ENCODE measurements at regions not wholly inside any gene's neighbourhood (a gene's known extent, or its start where the extent isn't known, plus 50 kb on each side); places are given as distances from the start of the nearest gene placed in this dataset.
"Not testable (repeated sequence)": the region's sequence is repeated elsewhere in the genome, so short reads cannot be mapped to it uniquely, and the experiment has no call there.

GRCh38 chr12:4157122-4157521 is 116.4 kb upstream of the CCND2 start:
- DNase-seq (ENCODE audit: low read depth, low spot score) = no peak
- Histone ChIP-seq H3K9me3 (ENCODE audit: control insufficient read depth, insufficient read depth, low read length) (peaks cover 2% of the 10 kb centered on the region; the same call in 1 of the 2 replicates), H3K4me1 (ENCODE audit: control insufficient read depth, insufficient read depth, low read length) (0 out of 2 replicates have a peak, but pooled peaks cover 2% of the 10 kb centered on the region), H3K27me3 (ENCODE audit: control insufficient read depth, insufficient read depth, low read length) (no peaks in the 10 kb centered on the region), H3K36me3 (ENCODE audit: control insufficient read depth, insufficient read depth, low read length) (no peaks in the 10 kb centered on the region), H3K4me3 (ENCODE audit: low read length) (no peak overlapping the region), H3K27ac (ENCODE audit: low read length) (no peak overlapping the region)
- WGBS (ENCODE audit: insufficient coverage, insufficient read length) = no CpG with 5 or more reads among the region's 3 CpGs

- Histone ChIP-seq H3K9me3 (ENCODE audit: control insufficient read depth, insufficient read depth, low read length) (no peaks in the 10 kb centered on the region), H3K36me3 (ENCODE audit: control insufficient read depth, insufficient read depth, low read length) (no peaks in the 10 kb centered on the region), H3K4me3 (ENCODE audit: low read length) (no peak overlapping the region), H3K4me1 (ENCODE audit: control insufficient read depth, insufficient read depth, low read length) (0 out of 2 replicates have a peak, but pooled peaks cover 2% of the 10 kb centered on the region), H3K27ac (ENCODE audit: low read length) (no peak overlapping the region), H3K27me3 (ENCODE audit: control insufficient read depth, insufficient read depth, low read length) (no peaks in the 10 kb centered on the region)
- no peak for DNase-seq (ENCODE audit: low read depth, low spot score)
- WGBS (ENCODE audit: insufficient coverage, insufficient read length) = no CpG with 5 or more reads among the region's 2 CpGs
Measured at GRCh38 chr12:4156317-4156716, 117.2 kb upstream of the CCND2 start.

GRCh38 chr12:4154672-4155225 is 118.8 kb upstream of the CCND2 start:
- Histone ChIP-seq H3K9me3 (ENCODE audit: control insufficient read depth, insufficient read depth, low read length) (no peaks in the 10 kb centered on the region), H3K4me1 (ENCODE audit: control insufficient read depth, insufficient read depth, low read length) (0 out of 2 replicates have a peak, but pooled peaks cover 2% of the 10 kb centered on the region), H3K36me3 (ENCODE audit: control insufficient read depth, insufficient read depth, low read length) (no peaks in the 10 kb centered on the region), H3K4me3 (ENCODE audit: low read length) (no peak overlapping the region), H3K27me3 (ENCODE audit: control insufficient read depth, insufficient read depth, low read length) (no peaks in the 10 kb centered on the region), H3K27ac (ENCODE audit: low read length) (no peak overlapping the region)
- WGBS (ENCODE audit: insufficient coverage, insufficient read length) = no CpG with 5 or more reads among the region's 7 CpGs
- DNase-seq (ENCODE audit: low read depth, low spot score) = no peak

- Histone ChIP-seq H3K9me3 (ENCODE audit: control insufficient read depth, insufficient read depth, low read length) (no peaks in the 10 kb centered on the region), H3K36me3 (ENCODE audit: control insufficient read depth, insufficient read depth, low read length) (no peaks in the 10 kb centered on the region), H3K4me1 (ENCODE audit: control insufficient read depth, insufficient read depth, low read length) (0 out of 2 replicates have a peak, but pooled peaks cover 2% of the 10 kb centered on the region), H3K27ac (ENCODE audit: low read length) (no peak overlapping the region), H3K27me3 (ENCODE audit: control insufficient read depth, insufficient read depth, low read length) (no peaks in the 10 kb centered on the region), H3K4me3 (ENCODE audit: low read length) (no peak overlapping the region)
- DNase-seq (ENCODE audit: low read depth, low spot score) = no peak
- no CpG with 5 or more reads among the region's 3 CpGs for WGBS (ENCODE audit: insufficient coverage, insufficient read length)
Measured at GRCh38 chr12:4153343-4153892, 120.1 kb upstream of the CCND2 start.

GRCh38 chr12:4152145-4152795 is 121.3 kb upstream of the CCND2 start:
- DNase-seq (ENCODE audit: low read depth, low spot score) = no peak
- WGBS (ENCODE audit: insufficient coverage, insufficient read length) = no CpG with 5 or more reads among the region's 7 CpGs
- H3K4me1 ChIP-seq (ENCODE audit: control insufficient read depth, insufficient read depth, low read length) = peaks cover 2% of the 10 kb centered on the region; the same call in 1 of the 2 replicates

GRCh38 chr12:4151362-4152121 is 122.0 kb upstream of the CCND2 start:
- H3K4me3 ChIP-seq (ENCODE audit: low read length) = no peak overlapping the region

More at GRCh38 chr12:4152145-4152795, 121.3 kb upstream of the CCND2 start:
- Histone ChIP-seq H3K36me3 (ENCODE audit: control insufficient read depth, insufficient read depth, low read length) (no peaks in the 10 kb centered on the region), H3K27me3 (ENCODE audit: control insufficient read depth, insufficient read depth, low read length) (no peaks in the 10 kb centered on the region), H3K27ac (ENCODE audit: low read length) (no peak overlapping the region), H3K9me3 (ENCODE audit: control insufficient read depth, insufficient read depth, low read length) (no peaks in the 10 kb centered on the region), H3K4me3 (ENCODE audit: low read length) (no peak overlapping the region)

GRCh38 chr12:4150355-4150754 is 123.2 kb upstream of the CCND2 start:
- H3K4me3 ChIP-seq (ENCODE audit: low read length); H3K4me1 ChIP-seq (ENCODE audit: control insufficient read depth, insufficient read depth, low read length): not testable (repeated sequence)

More at GRCh38 chr12:4151362-4152121, 122.0 kb upstream of the CCND2 start:
- Histone ChIP-seq H3K27ac (ENCODE audit: low read length) (no peak overlapping the region), H3K27me3 (ENCODE audit: control insufficient read depth, insufficient read depth, low read length) (no peaks in the 10 kb centered on the region), H3K9me3 (ENCODE audit: control insufficient read depth, insufficient read depth, low read length) (no peaks in the 10 kb centered on the region), H3K36me3 (ENCODE audit: control insufficient read depth, insufficient read depth, low read length) (no peaks in the 10 kb centered on the region), H3K4me1 (ENCODE audit: control insufficient read depth, insufficient read depth, low read length) (peaks cover 5% of the 10 kb centered on the region)
- no peak for DNase-seq (ENCODE audit: low read depth, low spot score)
- no CpG with 5 or more reads among the region's 4 CpGs for WGBS (ENCODE audit: insufficient coverage, insufficient read length)

GRCh38 chr12:4148418-4149056 is 125.0 kb upstream of the CCND2 start:
- no peaks in the 10 kb centered on the region; the same call in 1 of the 2 replicates for H3K9me3 ChIP-seq (ENCODE audit: control insufficient read depth, insufficient read depth, low read length)
- H3K4me1 ChIP-seq (ENCODE audit: control insufficient read depth, insufficient read depth, low read length) = peaks cover 2% of the 10 kb centered on the region
- no peak overlapping the region for H3K27ac ChIP-seq (ENCODE audit: low read length)
- WGBS (ENCODE audit: insufficient coverage, insufficient read length) = no CpG with 5 or more reads among the region's 5 CpGs
- no peaks in the 10 kb centered on the region for H3K36me3 ChIP-seq (ENCODE audit: control insufficient read depth, insufficient read depth, low read length)
- no peak overlapping the region for H3K4me3 ChIP-seq (ENCODE audit: low read length)
- DNase-seq (ENCODE audit: low read depth, low spot score) = no peak
- H3K27me3 ChIP-seq (ENCODE audit: control insufficient read depth, insufficient read depth, low read length) = no peaks in the 10 kb centered on the region

More at GRCh38 chr12:4150355-4150754, 123.2 kb upstream of the CCND2 start:
- H3K36me3 ChIP-seq (ENCODE audit: control insufficient read depth, insufficient read depth, low read length); H3K27ac ChIP-seq (ENCODE audit: low read length); H3K27me3 ChIP-seq (ENCODE audit: control insufficient read depth, insufficient read depth, low read length); DNase-seq (ENCODE audit: low read depth, low spot score); H3K9me3 ChIP-seq (ENCODE audit: control insufficient read depth, insufficient read depth, low read length): not testable (repeated sequence)
- WGBS (ENCODE audit: insufficient coverage, insufficient read length) = no CpG with 5 or more reads among the region's 11 CpGs

GRCh38 chr12:4147031-4147481 is 126.5 kb upstream of the CCND2 start:
- Histone ChIP-seq H3K36me3 (ENCODE audit: control insufficient read depth, insufficient read depth, low read length) (no peaks in the 10 kb centered on the region), H3K9me3 (ENCODE audit: control insufficient read depth, insufficient read depth, low read length) (no peaks in the 10 kb centered on the region; the same call in 1 of the 2 replicates), H3K27ac (ENCODE audit: low read length) (no peak overlapping the region), H3K4me3 (ENCODE audit: low read length) (no peak overlapping the region), H3K4me1 (ENCODE audit: control insufficient read depth, insufficient read depth, low read length) (peaks cover 5% of the 10 kb centered on the region), H3K27me3 (ENCODE audit: control insufficient read depth, insufficient read depth, low read length) (no peaks in the 10 kb centered on the region)
- no peak for DNase-seq (ENCODE audit: low read depth, low spot score)
- WGBS (ENCODE audit: insufficient coverage, insufficient read length) = no CpG with 5 or more reads among the region's 7 CpGs

Measured in iPS DF 6.9 (cell line).